GM13977 (cell line): ENCODE measurements at regions not wholly inside any gene's neighbourhood (a gene's known extent, or its start where the extent isn't known, plus 50 kb on each side); places are given as distances from the start of the nearest gene placed in this dataset.

Experiments
- DNase-seq: peaks from one replicate; pipeline ENCODE4 v3.0.0; 2012; ENCODE audit warnings: low spot score
- CTCF ChIP-seq: IDR thresholded peaks from 2 replicates; pipeline ENCODE4 v1.5.1; 2012; ENCODE audit warnings: mild to moderate bottlenecking, control low read depth; ENCODE audit not compliant: insufficient read depth; ENCODE audit errors: extremely low read depth, missing control alignments
- in situ Hi-C: fragments of 300-500 bp; cut with MboI; formaldehyde crosslinking; loops from one replicate; pipeline ENCODE4 v1.12.0; 2022; ENCODE audit warnings: low sequenced_read_pairs, low pct_unique_long_range_greater_than_20kb, mixed read lengths, inconsistent platforms; ENCODE audit not compliant: unreplicated experiment

GRCh38 chr20:11030351-11030750, 356.6 kb upstream of the JAG1 start:
- no peak for DNase-seq
- no peak for TF ChIP-seq CTCF
- in situ Hi-C loops: no loop called here

GRCh38 chr20:11031300-11031699, 357.5 kb upstream of the JAG1 start:
- DNase-seq: no peak
- no peak for TF ChIP-seq CTCF
- in situ Hi-C loops: no loop called here

GRCh38 chr20:11032611-11033010, 358.8 kb upstream of the JAG1 start:
- in situ Hi-C loops: no loop called here
- TF ChIP-seq CTCF: no peak

GRCh38 chr20:11034025-11034424, 360.2 kb upstream of the JAG1 start:
- TF ChIP-seq CTCF: no peak
- in situ Hi-C loops: no loop called here
- no peak for DNase-seq

More at GRCh38 chr20:11032611-11033010, 358.8 kb upstream of the JAG1 start:
- no peak for DNase-seq

- no peak for DNase-seq
- in situ Hi-C loops: no loop called here
- TF ChIP-seq CTCF: no peak
Observed at GRCh38 chr20:11035211-11035610, 361.4 kb upstream of the JAG1 start.

- DNase-seq: no peak
- TF ChIP-seq CTCF: no peak
- in situ Hi-C loops: no loop called here
Observed at GRCh38 chr20:11041396-11041795, 367.6 kb upstream of the JAG1 start.

- in situ Hi-C loops: no loop called here
- no peak for DNase-seq
- no peak for TF ChIP-seq CTCF
Observed at GRCh38 chr20:11043001-11043400, 369.2 kb upstream of the JAG1 start.
